PC-3 (cell line): ENCODE measurements at regions not wholly inside any gene's neighbourhood (a gene's known extent, or its start where the extent isn't known, plus 50 kb on each side); places are given as distances from the start of the nearest gene placed in this dataset.

Experiments used
- CTCF ChIP-seq: fragments of 300-600 bp; sonication (generic); conservative IDR thresholded peaks from 2 replicates; pipeline ENCODE4 v1.5.1; 2017; ENCODE audit warnings: antibody characterized with exemption, low read depth, mild to moderate bottlenecking, low read length
- EZH2 ChIP-seq: fragments of 300-600 bp; sonication (generic); IDR thresholded peaks from one replicate; pipeline ENCODE4 v1.6.1; 2017; ENCODE audit warnings: antibody characterized with exemption, mild to moderate bottlenecking, low read length; ENCODE audit not compliant: unreplicated experiment
- EZH2phosphoT487 ChIP-seq: fragments of 300-600 bp; sonication (generic); IDR thresholded peaks from 2 replicates; pipeline ENCODE4 v1.6.1; 2018; ENCODE audit warnings: mild to moderate bottlenecking, antibody characterized with exemption, low read length, borderline replicate concordance

DNA sequence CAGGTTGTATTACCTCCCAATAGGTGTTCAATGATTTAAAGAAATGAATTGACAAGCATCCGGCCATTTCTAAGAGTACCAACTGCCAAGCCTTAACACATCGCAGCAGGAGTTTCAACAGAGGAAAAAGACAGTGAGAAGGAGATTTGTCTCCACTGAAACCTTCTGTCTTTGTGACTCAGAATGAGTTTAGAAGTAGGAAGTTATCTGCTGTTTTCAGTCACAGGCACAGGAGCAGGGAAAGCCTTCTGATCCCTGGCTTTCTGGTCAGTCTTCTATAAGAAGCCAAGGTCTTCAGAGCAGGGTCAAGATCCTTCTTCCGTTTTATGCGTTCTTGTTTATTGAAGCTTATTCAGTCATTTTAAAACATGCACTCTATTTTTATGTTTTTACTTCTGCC lies 390.7 kb upstream of the PCSK5 start:
- no peak for TF ChIP-seq CTCF
- TF ChIP-seq EZH2phosphoT487, result no peak
- no peak for TF ChIP-seq EZH2
